BE2C (cell line): ENCODE measurements at regions not wholly inside any gene's neighbourhood (a gene's known extent, or its start where the extent isn't known, plus 50 kb on each side); places are given as distances from the start of the nearest gene placed in this dataset.
A peak's percentile ranks its signal among the peaks of the same experiment; 100 is the strongest.

Source experiments
- DNase-seq: peaks from one replicate; pipeline ENCODE4 v3.0.0-alpha.2; 2020
- H3K27me3 ChIP-seq: fragments of 250-450 bp; sonication (Bioruptor Pico); 2 replicates; pipeline ENCODE4 v1.5.1; 2020; ENCODE audit warnings: mild to moderate bottlenecking
- H3K36me3 ChIP-seq: fragments of 250-450 bp; sonication (Bioruptor Pico); 2 replicates; pipeline ENCODE4 v1.5.1; 2020; ENCODE audit warnings: mild to moderate bottlenecking
- H3K4me1 ChIP-seq: fragments of 250-450 bp; sonication (Bioruptor Pico); 2 replicates; pipeline ENCODE4 v1.5.1; 2020
- H3K4me3 ChIP-seq: 2 replicates; pipeline ENCODE4 v1.5.1; 2011; ENCODE audit warnings: low read depth, low read length
- H3K9me3 ChIP-seq: fragments of 250-450 bp; sonication (Bioruptor Pico); 2 replicates; pipeline ENCODE4 v1.5.1; 2020
- CTCF ChIP-seq: IDR thresholded peaks from 2 replicates; pipeline ENCODE4 v1.5.1; 2012; ENCODE audit warnings: mild to moderate bottlenecking, low read depth, low read length

- Histone ChIP-seq H3K4me1 (peaks cover 6% of the 10 kb centered on the region; the same call in 1 of the 2 replicates), H3K9me3 (no peaks in the 10 kb centered on the region), H3K36me3 (no peaks in the 10 kb centered on the region), H3K27me3 (no peaks in the 10 kb centered on the region), H3K4me3 (no peak overlapping the region)
- no peak for DNase-seq
- TF ChIP-seq CTCF = no peak
Measured at GRCh38 chr15:100779331-100780207, 100.1 kb upstream of the ALDH1A3 start.

- Histone ChIP-seq H3K9me3 (no peaks in the 10 kb centered on the region), H3K36me3 (no peaks in the 10 kb centered on the region), H3K4me1 (peaks cover 6% of the 10 kb centered on the region; the same call in 1 of the 2 replicates), H3K4me3 (no peak overlapping the region), H3K27me3 (no peaks in the 10 kb centered on the region)
- no peak for DNase-seq
- TF ChIP-seq CTCF = no peak
Measured at GRCh38 chr15:100780208-100780800, 99.3 kb upstream of the ALDH1A3 start.

- peaks cover 6% of the 10 kb centered on the region; the same call in 1 of the 2 replicates for H3K4me1 ChIP-seq
- no peaks in the 10 kb centered on the region for H3K9me3 ChIP-seq
- DNase-seq = peak; percentile 67
- TF ChIP-seq CTCF = no peak
- H3K4me3 ChIP-seq = no peak overlapping the region
- H3K36me3 ChIP-seq = no peaks in the 10 kb centered on the region
- H3K27me3 ChIP-seq = no peaks in the 10 kb centered on the region
Measured at GRCh38 chr15:100781061-100781960, 98.3 kb upstream of the ALDH1A3 start.

GRCh38 chr15:100781961-100782530, 97.6 kb upstream of the ALDH1A3 start:
- H3K36me3 ChIP-seq = no peaks in the 10 kb centered on the region
- no peak for TF ChIP-seq CTCF
- no peak overlapping the region for H3K4me3 ChIP-seq
- no peaks in the 10 kb centered on the region for H3K9me3 ChIP-seq
- peaks cover 6% of the 10 kb centered on the region; the same call in 1 of the 2 replicates for H3K4me1 ChIP-seq
- H3K27me3 ChIP-seq = no peaks in the 10 kb centered on the region
- no peak for DNase-seq

GRCh38 chr15:100783291-100783690, 96.3 kb upstream of the ALDH1A3 start:
- Histone ChIP-seq H3K4me3 (no peak overlapping the region), H3K27me3 (no peaks in the 10 kb centered on the region), H3K36me3 (no peaks in the 10 kb centered on the region), H3K4me1 (peaks cover 6% of the 10 kb centered on the region; the same call in 1 of the 2 replicates), H3K9me3 (no peaks in the 10 kb centered on the region)
- no peak for TF ChIP-seq CTCF
- no peak for DNase-seq
